GM19438 (cell line): ENCODE measurements at regions not wholly inside any gene's neighbourhood (a gene's known extent, or its start where the extent isn't known, plus 50 kb on each side); places are given as distances from the start of the nearest gene placed in this dataset.
"Not testable (repeated sequence)": the region's sequence is repeated elsewhere in the genome, so short reads cannot be mapped to it uniquely, and the experiment has no call there.

Experiments used
- ATAC-seq: cut with Tn5 transposase; IDR thresholded peaks from one replicate; pipeline ENCODE4 v1.9.1; 2021; ENCODE audit warnings: low read depth; ENCODE audit not compliant: unreplicated experiment

- ATAC-seq = not testable (repeated sequence)
Observed at GRCh38 chr1:234787011-234787584, 177.1 kb upstream of the IRF2BP2 start.

GRCh38 chr1:234785922-234786321 is 175.9 kb upstream of the IRF2BP2 start:
- ATAC-seq = not testable (repeated sequence)

- not testable (repeated sequence) for ATAC-seq
Observed at GRCh38 chr1:234785471-234785919, 175.5 kb upstream of the IRF2BP2 start.

GRCh38 chr1:234784108-234784507 is 174.1 kb upstream of the IRF2BP2 start:
- not testable (repeated sequence) for ATAC-seq

DNA sequence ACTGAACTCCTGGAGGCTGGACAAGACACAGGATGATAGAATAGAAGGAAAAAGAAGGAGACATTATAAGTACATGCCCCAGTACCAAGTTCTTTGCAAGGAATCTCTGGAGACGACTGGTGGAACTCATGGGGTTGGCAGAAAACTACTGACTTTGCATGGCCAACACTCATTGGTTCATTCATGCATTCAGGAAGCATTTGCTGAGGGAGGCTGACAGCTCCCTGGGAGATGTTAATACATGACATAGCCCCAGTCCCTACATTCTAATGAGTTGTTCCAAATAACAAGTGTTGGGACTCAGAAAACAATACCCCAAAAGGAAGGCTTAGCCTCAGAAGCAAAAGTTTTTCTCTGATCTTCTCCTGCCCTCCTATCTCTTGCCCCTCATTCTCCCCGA is 172.8 kb upstream of the IRF2BP2 start:
- ATAC-seq = no peak

DNA sequence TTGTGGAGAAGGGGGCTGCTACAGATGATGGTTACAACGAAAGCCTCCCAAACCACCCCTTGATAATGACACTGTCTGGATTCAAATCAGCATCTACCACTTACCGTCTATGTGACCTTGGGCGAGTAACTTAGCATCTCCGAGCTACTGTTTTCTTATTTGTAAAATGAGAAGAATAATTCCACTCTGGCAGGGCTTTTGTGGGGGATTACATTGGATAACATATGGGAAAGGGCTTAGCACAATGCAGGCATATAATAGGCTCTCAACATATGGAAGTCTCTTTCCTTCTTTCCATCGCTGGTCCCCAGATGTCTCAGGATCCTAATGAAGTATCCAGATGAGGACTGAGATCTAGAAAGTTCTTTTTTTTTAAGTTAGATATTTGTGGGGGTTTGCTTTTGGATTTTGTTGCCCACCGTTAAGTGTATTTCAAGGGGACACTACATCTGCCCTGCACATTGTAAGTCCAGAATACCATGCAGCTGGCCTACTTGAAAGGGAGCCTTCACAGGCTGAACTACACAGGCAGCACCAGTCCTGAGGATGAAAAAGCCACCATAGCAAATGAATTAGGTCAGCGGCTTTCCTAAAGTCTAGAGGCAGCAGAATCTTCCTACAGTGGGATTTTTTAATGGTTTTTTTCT is 172.2 kb upstream of the IRF2BP2 start:
- no peak for ATAC-seq

- no peak for ATAC-seq
Observed at GRCh38 chr1:234781241-234782065, 171.5 kb upstream of the IRF2BP2 start.

DNA sequence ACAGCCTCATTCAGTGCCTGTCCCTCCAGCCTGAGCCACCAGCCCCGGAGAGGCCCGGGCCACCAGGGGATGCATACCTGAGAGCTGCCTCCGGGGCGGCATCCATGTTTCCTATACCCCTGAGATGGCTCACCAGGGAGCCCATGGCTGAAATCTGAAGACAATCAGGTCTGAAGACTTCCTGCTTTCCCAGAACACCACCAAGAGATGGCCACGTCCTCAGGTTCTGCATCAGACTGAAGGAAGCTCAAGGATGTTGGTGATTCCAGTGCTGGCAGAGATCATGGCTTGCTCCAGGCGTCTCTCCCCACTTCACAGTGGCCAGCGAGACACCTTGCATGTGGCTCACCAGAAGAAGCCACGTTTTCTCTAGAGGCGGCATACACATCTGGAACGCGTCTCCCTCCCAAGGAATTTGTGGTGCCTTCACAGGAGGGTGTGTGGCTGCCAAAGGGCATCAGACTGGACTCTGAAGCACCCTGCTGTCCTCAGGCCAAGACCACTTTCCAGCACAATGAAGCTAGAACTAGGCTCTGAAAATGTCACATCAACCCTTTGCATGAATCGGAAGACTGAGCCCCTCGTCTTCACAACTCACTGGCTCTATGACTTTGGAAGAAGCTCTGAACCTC is 170.7 kb upstream of the IRF2BP2 start:
- no peak for ATAC-seq

DNA sequence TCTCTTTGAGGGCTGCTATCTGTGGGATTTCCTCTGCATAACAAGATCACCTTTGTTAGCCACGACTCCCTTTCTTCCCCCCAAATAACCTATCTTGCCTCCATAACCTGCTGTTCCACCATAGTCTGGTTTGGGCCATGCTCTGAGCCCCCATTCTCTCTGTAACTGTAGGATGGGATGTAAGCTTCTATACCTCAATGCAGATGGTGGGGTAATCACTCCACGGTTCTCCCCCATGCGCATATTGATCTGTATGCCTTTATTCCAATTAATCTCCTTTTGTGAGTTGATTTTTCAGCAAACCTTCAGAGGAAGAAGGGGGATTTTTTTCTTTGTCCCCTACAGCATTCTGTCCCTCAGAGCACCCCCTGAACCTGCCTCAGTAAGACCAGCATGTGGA is 170.1 kb upstream of the IRF2BP2 start:
- ATAC-seq = no peak

DNA sequence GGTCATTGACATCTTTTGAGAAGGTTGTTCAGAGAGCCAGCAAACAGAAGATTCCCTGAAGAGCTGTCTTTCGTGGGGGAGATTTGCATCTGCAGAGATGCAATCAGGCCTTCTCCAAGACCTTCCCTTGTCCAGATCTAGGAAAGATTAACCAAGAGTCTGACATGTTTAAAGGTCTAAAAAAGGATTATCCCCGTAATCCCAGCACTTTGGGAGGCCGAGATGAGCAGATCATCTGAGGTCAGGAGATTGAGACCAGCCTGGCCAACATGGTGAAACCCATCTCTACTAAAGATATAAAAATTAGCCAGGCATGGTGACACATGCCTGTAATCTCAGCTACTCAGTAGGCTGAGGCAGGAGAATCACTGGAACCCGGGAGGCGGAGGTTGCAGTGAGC is 169.6 kb upstream of the IRF2BP2 start:
- ATAC-seq = not testable (repeated sequence)

DNA sequence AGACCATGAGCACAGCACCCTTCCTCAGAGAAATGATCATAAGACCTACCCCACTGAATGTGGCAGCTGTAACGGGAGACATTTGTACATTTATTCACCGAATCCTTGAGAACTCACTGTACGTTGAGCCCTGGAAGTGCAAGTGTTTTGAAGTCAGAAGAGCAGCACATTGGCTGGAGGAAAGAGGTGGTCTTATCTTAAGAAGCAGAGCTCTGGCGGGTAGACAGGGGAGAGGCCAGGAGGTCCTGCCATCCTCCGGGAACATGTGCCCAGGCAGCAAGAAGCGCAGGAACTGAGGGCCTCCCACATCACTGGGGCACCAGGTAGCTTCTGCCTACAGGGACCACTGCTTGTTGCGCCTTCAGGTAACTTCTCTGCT is 169.2 kb upstream of the IRF2BP2 start:
- no peak for ATAC-seq

DNA sequence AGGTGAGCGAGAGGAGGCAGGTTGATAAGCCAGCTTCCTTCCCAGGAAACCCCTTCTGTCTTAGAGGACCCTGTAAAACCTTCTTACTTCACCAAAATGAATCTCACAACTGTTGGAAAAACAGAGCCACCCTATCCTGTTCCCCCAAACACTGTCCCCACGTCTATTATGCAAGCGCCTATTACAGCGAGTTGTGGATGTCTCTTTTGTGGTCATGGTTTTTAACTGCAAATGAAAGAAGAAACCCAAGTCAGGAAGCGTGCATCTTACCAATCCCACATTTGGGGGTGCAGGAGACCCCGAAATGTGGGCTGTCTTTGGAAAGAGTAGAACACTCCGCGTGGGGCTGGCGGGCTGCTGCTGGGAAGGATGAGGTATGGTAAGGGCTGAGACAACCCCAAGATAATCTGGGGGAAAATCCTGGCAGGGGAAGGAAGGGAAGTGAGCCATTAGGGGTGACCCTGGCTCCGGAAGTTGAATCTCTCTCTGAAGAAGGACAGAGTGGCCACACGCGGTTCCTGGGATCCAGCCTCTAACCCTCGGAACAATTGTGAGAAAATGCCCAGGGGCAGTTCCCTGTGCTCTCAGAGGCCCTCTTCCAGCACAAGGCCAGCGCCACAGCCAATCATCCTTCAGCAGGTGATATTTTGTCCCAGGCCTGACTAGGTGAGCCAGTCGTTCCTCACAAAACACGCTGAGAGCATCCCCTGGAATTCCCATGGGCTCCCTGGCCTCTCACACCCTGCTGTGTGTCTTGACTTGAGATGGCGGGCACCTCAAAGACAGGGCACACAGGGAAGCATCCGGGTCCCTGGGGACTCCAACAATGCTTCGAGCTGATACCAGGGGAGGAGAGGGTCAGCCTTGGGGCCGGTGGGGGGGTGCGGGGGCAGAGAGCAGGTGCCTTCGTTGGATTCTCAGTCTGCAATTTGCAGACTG is 168.5 kb upstream of the IRF2BP2 start:
- no peak for ATAC-seq

- ATAC-seq = no peak
Observed at GRCh38 chr1:234777856-234778220, 167.9 kb upstream of the IRF2BP2 start.

- ATAC-seq = no peak
Observed at GRCh38 chr1:234776876-234777855, 167.2 kb upstream of the IRF2BP2 start.

DNA sequence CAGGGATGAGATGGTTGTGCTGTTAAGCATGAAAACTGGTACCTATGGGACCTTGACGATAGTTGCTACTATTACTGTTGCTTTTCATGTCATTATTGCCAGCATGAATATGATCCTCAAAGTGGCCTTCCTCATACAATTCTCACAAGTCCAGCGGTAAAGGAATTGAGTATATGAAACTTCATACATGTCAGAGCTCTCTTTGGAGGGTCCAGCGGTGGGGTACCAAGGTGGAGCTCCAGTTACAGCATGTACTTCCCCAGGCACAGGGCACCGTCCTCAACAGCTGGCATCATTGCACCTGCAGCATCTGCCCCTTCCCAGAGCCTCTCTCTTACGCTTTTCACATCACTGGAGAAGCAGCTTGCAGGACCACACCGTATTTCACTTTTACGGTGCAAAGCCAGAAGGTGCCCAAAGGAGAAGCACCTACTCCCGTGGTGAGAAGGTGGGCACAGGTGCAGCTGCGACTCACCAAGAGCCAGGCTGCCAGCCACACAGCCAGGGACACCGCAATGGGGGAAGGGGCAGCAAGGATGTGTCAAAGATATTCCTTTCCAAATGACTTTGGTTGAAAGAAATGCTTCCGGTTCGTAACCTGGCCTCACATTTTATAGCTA is 166.4 kb upstream of the IRF2BP2 start:
- no peak for ATAC-seq

DNA sequence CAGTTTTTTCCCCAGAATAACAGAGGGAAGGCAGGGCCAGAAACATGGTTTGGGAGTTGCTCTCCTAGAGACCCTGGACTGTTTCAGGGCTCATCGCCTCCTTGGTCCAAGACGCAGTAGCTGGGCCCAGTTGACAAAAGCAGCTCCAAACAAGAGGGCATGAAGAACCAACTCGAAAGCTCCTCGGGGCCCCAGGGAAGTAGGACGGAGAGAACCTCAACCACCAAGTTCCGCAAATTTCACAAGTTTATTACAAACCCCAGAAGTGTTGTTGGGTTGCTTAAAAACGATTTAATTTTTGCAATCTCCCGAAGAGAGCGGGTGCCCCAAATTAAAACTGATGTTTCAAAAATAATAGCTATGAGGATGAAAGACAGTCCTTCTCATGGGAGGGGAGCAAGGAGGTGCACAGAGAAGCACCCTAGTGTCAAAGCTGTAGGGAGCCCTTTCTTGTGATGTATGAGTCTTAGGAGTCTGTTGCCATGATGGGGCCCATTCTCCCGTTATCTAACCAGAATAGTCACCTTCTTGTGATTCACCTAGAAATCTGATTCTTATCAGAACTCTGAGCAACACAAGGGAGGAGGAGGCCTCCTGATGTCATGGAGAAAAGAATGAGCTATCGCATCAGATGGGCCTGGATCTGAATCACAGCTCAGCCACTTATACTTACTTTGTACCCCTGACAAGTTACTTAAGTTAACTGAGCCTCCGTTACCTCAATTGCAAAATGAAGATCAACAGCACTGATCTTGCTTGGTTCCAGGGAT is 165.7 kb upstream of the IRF2BP2 start:
- ATAC-seq = no peak

DNA sequence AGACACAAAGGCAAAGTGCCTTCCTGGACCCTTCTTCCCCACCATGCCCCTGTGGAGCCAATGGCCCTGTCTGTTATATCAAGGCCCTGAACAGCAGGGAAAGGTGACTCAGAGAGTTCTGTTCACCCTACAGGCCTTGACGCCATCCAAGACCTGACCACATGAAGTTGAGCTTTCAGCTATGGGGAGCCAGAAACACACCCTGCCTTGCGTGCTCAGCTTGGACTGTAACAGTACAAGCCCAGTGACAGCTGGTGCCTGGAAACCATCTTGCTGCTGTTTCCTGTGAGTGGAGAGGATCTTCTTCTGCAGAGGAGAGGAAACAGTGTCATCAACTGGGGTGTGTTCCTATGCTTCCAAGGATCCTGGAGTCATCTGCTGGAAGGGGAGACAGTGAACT is 165.0 kb upstream of the IRF2BP2 start:
- no peak for ATAC-seq
